ENCODE measurements at regions not wholly inside any gene's neighbourhood (a gene's known extent, or its start where the extent isn't known, plus 50 kb on each side); places are given as distances from the start of the nearest gene placed in this dataset.

GRCh38 chr22:45061332-45061731 lies 51.5 kb upstream of the PHF21B start:
- Histone ChIP-seq H3K27ac (no peak overlapping the region), H3K36me3 (no peaks in the 10 kb centered on the region), H3K4me1 (no peaks in the 10 kb centered on the region), H3K4me3 (no peak overlapping the region), H3K27me3 (peaks cover 30% of the 10 kb centered on the region), H3K9me3 (no peaks in the 10 kb centered on the region)
- 75 to 83% methylated on average over 1 to 2 of the region's 8 CpGs for WGBS, 2 donors (ENCODE audit: low coverage in 1 of 2)
- no peak for ATAC-seq
- no peak for TF ChIP-seq POLR2A (IDR thresholded peaks at IDR 0.05)
- TF ChIP-seq, protein P1, sequence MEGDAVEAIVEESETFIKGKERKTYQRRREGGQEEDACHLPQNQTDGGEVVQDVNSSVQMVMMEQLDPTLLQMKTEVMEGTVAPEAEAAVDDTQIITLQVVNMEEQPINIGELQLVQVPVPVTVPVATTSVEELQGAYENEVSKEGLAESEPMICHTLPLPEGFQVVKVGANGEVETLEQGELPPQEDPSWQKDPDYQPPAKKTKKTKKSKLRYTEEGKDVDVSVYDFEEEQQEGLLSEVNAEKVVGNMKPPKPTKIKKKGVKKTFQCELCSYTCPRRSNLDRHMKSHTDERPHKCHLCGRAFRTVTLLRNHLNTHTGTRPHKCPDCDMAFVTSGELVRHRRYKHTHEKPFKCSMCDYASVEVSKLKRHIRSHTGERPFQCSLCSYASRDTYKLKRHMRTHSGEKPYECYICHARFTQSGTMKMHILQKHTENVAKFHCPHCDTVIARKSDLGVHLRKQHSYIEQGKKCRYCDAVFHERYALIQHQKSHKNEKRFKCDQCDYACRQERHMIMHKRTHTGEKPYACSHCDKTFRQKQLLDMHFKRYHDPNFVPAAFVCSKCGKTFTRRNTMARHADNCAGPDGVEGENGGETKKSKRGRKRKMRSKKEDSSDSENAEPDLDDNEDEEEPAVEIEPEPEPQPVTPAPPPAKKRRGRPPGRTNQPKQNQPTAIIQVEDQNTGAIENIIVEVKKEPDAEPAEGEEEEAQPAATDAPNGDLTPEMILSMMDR (IDR thresholded peaks at IDR 0.05) = no peak
- no peak for TF ChIP-seq EP300 (IDR thresholded peaks at IDR 0.05)
- TF ChIP-seq POLR2AphosphoS5 (IDR thresholded peaks at IDR 0.05) = no peak

DNA sequence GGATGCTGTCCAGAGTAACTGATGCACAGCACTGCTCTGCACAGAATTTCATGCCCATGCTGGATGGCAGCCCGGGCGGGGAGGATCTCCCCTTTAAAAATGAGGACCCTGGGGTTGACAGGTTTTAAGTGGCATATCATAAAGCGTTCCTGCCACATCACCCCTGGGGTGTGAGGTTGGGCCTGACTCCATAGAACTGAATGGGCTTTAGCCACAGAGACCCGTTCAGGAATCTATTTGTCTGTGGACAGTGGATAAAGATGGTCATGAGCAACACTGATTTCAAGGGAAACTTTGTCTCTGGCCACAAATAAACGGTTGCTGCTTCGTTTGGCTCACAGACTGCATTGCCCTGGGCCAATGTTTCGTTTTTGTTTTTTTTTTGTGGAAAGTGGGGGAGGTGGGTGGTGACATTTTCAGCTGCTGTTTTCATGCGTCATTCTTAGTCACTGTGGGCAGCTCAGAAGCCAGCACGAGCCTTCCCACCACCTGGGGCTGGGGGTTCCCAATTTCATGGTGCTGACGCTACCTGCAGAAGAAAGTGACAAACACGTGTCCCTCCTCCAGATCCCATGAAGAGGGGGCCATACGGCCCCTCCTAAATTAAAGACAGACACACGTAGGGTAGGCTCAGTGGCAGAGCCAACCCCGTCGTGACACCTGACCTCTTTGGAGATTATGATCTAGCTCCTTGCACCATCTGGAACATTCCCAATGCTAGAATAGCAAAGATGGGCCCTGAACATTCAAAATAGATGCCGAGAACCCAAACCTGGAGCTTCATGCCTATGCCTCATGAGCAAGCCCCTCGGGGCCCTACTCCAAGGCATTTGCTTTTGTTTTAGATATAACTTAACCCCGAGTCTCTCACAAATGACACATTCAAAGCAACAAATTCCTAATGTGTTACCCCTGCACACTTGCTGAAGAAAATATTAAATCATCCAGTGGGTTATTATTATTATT lies 54.8 kb upstream of the PHF21B start:
- H3K27ac ChIP-seq = no peak overlapping the region
- H3K27me3 ChIP-seq = peaks cover 27% of the 10 kb centered on the region
- no peak overlapping the region for H3K4me3 ChIP-seq
- ATAC-seq = no peak
- peaks cover 0 to 12% (median 0%) of the 10 kb centered on the region in 3 donors for H3K9me3 ChIP-seq
- 53 to 59% methylated on average over 9 to 11 of the region's 18 CpGs for WGBS, 2 donors (ENCODE audit: low coverage in 1 of 2)
- no peak for TF ChIP-seq POLR2AphosphoS5 (IDR thresholded peaks at IDR 0.05)
- no peak for TF ChIP-seq POLR2A (IDR thresholded peaks at IDR 0.05)
- TF ChIP-seq EP300 (IDR thresholded peaks at IDR 0.05) = no peak
- TF ChIP-seq, protein P1 (IDR thresholded peaks at IDR 0.05) = no peak
- no peaks in the 10 kb centered on the region for H3K36me3 ChIP-seq
- no peaks in the 10 kb centered on the region for H3K4me1 ChIP-seq

- WGBS, 2 donors (ENCODE audit: low coverage in 1 of 2) = 88 to 89% methylated on average over 4 of the region's 8 CpGs
These were observed 55.9 kb upstream of the PHF21B start for GRCh38 chr22:45065726-45066125.

DNA sequence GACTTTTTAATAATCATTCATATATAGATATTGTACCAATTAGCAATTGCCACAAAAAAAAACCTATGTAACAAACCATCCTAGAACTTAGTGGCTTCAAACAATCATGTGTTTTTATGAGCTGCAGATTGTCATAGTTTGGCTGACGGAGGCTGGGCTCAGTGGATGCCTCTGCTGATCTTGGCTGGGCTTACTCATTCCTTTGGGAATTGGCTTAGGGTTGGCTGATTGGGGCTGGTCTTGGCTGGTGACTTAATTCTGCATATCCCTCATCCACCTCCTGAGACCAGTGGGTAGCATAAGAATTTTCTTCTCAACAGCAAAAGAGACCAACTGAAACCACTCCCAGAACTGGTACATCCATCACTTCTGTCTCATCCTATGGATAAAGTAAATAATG lies 57.9 kb upstream of the PHF21B start:
- H3K4me3 ChIP-seq = no peak overlapping the region
- ATAC-seq = no peak
- peaks cover 0 to 12% (median 0%) of the 10 kb centered on the region in 3 donors for H3K9me3 ChIP-seq
- whole genome bisulfite sequencing, 2 donors (ENCODE audit: low coverage in 1 of 2) = 71 to 83% methylated on average over 1 of the region's 1 CpG
- no peaks in the 10 kb centered on the region for H3K36me3 ChIP-seq
- peaks cover 46% of the 10 kb centered on the region for H3K27me3 ChIP-seq
- no peak overlapping the region for H3K27ac ChIP-seq
- H3K4me1 ChIP-seq = no peaks in the 10 kb centered on the region
- TF ChIP-seq, protein P1 (IDR thresholded peaks at IDR 0.05) = no peak

More at GRCh38 chr22:45065726-45066125, 55.9 kb upstream of the PHF21B start:
- Histone ChIP-seq H3K36me3 (no peaks in the 10 kb centered on the region), H3K27ac (no peak overlapping the region), H3K9me3 (peaks cover 0 to 12% (median 0%) of the 10 kb centered on the region in 3 donors), H3K4me3 (no peak overlapping the region), H3K4me1 (no peaks in the 10 kb centered on the region), H3K27me3 (peaks cover 34% of the 10 kb centered on the region)
- TF ChIP-seq, protein P1 (IDR thresholded peaks at IDR 0.05) = no peak
- TF ChIP-seq EP300 (IDR thresholded peaks at IDR 0.05) (no peak), POLR2A (IDR thresholded peaks at IDR 0.05) (no peak), POLR2AphosphoS5 (IDR thresholded peaks at IDR 0.05) (no peak)
- no peak for ATAC-seq

- no peak overlapping the region for H3K27ac ChIP-seq
- WGBS, 2 donors (ENCODE audit: low coverage in 1 of 2) = 94 to 95% methylated on average over 3 of the region's 5 CpGs
- TF ChIP-seq EP300 (IDR thresholded peaks at IDR 0.05) (no peak), POLR2AphosphoS5 (IDR thresholded peaks at IDR 0.05) (no peak), POLR2A (IDR thresholded peaks at IDR 0.05) (no peak)
- TF ChIP-seq, protein P1 (IDR thresholded peaks at IDR 0.05) = no peak
- peaks cover 0 to 12% (median 0%) of the 10 kb centered on the region in 3 donors for H3K9me3 ChIP-seq
- no peaks in the 10 kb centered on the region for H3K36me3 ChIP-seq
- H3K27me3 ChIP-seq = peaks cover 49% of the 10 kb centered on the region
- H3K4me3 ChIP-seq = no peak overlapping the region
- H3K4me1 ChIP-seq = no peaks in the 10 kb centered on the region
- ATAC-seq = no peak
These were observed 60.1 kb upstream of the PHF21B start for GRCh38 chr22:45069925-45070324.
